Stimulated activated CD4-positive, alpha-beta T cell treated with anti-CD3 and anti-CD28 coated beads, Interleukin-12 subunit alpha, Interleukin-12 subunit beta, amount 100 ng/mL, for 4 hours (primary cell): ENCODE measurements at regions not wholly inside any gene's neighbourhood (a gene's known extent, or its start where the extent isn't known, plus 50 kb on each side); places are given as distances from the start of the nearest gene placed in this dataset.
"Not testable (repeated sequence)": the region's sequence is repeated elsewhere in the genome, so short reads cannot be mapped to it uniquely, and the experiment has no call there.

Experiments
- DNase-seq: peaks from one replicate; pipeline ENCODE4 v3.0.0-alpha.2; 2020

- no peak for DNase-seq
Measured at GRCh38 chr1:241447031-241447644, 72.4 kb downstream of the FH start.

- no peak for DNase-seq
Measured at GRCh38 chr1:241444836-241445235, 74.7 kb downstream of the FH start.

- no peak for DNase-seq
Measured at GRCh38 chr1:241443561-241443960, 76.0 kb downstream of the FH start.

GRCh38 chr1:241442686-241443085 is 76.9 kb downstream of the FH start:
- DNase-seq: no peak

GRCh38 chr1:241440904-241441303 is 78.7 kb downstream of the FH start:
- DNase-seq: no peak

- not testable (repeated sequence) for DNase-seq
Measured at GRCh38 chr1:241438686-241439085, 80.9 kb downstream of the FH start.

- DNase-seq: no peak
Measured at GRCh38 chr1:241432241-241432640, 75.2 kb upstream of the RGS7 start.

GRCh38 chr1:241425091-241425490 is 68.1 kb upstream of the RGS7 start:
- DNase-seq: not testable (repeated sequence)

GRCh38 chr1:241424480-241424971 is 67.5 kb upstream of the RGS7 start:
- no peak for DNase-seq

- DNase-seq: peak; percentile 3
Measured at GRCh38 chr1:241423541-241424479, 66.8 kb upstream of the RGS7 start.

- no peak for DNase-seq
Measured at GRCh38 chr1:241422470-241422869, 65.5 kb upstream of the RGS7 start.

- DNase-seq: no peak
Measured at GRCh38 chr1:241419986-241420385, 63.0 kb upstream of the RGS7 start.

- DNase-seq: no peak
Measured at GRCh38 chr1:241417258-241417657, 60.3 kb upstream of the RGS7 start.

- DNase-seq: no peak
Measured at GRCh38 chr1:241413974-241414373, 57.0 kb upstream of the RGS7 start.

GRCh38 chr1:241413386-241413785 is 56.4 kb upstream of the RGS7 start:
- no peak for DNase-seq

- DNase-seq: no peak
Measured at GRCh38 chr1:241412646-241413045, 55.6 kb upstream of the RGS7 start.

GRCh38 chr1:241411776-241412338 is 54.9 kb upstream of the RGS7 start:
- DNase-seq: no peak

- no peak for DNase-seq
Measured at GRCh38 chr1:241411056-241411775, 54.2 kb upstream of the RGS7 start.

- DNase-seq: no peak
Measured at GRCh38 chr1:241408170-241408569, 51.2 kb upstream of the RGS7 start.
